ENCODE measurements at regions not wholly inside any gene's neighbourhood (a gene's known extent, or its start where the extent isn't known, plus 50 kb on each side); places are given as distances from the start of the nearest gene placed in this dataset.

DNA sequence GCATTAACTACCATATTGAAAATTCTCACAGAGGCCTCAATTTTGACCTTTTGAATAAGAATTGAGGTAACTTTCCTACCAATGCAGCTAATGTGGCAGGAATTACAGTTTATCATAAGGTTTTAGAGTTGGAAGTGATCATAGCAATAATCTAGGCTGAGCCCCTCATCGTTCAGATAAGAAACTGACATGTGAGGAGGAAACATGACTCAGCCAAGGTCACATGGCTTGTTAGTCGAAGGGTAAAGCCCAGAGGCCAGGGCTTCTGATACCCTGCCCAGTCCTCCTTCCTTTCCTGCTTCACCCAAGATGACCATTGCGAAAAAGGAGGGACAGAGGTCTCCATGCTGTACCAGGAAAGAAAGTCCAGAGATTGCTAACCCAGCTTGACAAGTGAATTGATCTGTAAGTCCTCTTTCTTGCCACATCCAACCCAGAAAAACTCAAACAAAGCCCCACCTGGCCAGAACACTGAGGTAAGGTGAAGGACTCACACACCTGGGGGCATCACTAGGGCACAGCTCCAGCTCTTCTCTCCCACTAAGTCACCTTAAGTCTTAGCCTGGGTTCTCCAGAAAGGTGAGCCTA lies 174.8 kb downstream of the EN1 start:
- DNase-seq (ENCODE audit: low read depth) = no peak
- H3K4me3 ChIP-seq (ENCODE audit: low read depth, low read length) = no peak overlapping the region
- TF ChIP-seq, protein P1, sequence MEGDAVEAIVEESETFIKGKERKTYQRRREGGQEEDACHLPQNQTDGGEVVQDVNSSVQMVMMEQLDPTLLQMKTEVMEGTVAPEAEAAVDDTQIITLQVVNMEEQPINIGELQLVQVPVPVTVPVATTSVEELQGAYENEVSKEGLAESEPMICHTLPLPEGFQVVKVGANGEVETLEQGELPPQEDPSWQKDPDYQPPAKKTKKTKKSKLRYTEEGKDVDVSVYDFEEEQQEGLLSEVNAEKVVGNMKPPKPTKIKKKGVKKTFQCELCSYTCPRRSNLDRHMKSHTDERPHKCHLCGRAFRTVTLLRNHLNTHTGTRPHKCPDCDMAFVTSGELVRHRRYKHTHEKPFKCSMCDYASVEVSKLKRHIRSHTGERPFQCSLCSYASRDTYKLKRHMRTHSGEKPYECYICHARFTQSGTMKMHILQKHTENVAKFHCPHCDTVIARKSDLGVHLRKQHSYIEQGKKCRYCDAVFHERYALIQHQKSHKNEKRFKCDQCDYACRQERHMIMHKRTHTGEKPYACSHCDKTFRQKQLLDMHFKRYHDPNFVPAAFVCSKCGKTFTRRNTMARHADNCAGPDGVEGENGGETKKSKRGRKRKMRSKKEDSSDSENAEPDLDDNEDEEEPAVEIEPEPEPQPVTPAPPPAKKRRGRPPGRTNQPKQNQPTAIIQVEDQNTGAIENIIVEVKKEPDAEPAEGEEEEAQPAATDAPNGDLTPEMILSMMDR (IDR thresholded peaks at IDR 0.05; ENCODE audit: low read depth, low read length) = no peak
- TF ChIP-seq, protein P2, sequence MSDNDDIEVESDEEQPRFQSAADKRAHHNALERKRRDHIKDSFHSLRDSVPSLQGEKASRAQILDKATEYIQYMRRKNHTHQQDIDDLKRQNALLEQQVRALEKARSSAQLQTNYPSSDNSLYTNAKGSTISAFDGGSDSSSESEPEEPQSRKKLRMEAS (IDR thresholded peaks at IDR 0.05; ENCODE audit: low read depth, low read length) = no peak
- TF ChIP-seq POLR2A (IDR thresholded peaks at IDR 0.05; ENCODE audit: extremely low read depth, insufficient read length) (no peak), MYC (IDR thresholded peaks at IDR 0.05; ENCODE audit: low read depth, low read length) (no peak)

DNA sequence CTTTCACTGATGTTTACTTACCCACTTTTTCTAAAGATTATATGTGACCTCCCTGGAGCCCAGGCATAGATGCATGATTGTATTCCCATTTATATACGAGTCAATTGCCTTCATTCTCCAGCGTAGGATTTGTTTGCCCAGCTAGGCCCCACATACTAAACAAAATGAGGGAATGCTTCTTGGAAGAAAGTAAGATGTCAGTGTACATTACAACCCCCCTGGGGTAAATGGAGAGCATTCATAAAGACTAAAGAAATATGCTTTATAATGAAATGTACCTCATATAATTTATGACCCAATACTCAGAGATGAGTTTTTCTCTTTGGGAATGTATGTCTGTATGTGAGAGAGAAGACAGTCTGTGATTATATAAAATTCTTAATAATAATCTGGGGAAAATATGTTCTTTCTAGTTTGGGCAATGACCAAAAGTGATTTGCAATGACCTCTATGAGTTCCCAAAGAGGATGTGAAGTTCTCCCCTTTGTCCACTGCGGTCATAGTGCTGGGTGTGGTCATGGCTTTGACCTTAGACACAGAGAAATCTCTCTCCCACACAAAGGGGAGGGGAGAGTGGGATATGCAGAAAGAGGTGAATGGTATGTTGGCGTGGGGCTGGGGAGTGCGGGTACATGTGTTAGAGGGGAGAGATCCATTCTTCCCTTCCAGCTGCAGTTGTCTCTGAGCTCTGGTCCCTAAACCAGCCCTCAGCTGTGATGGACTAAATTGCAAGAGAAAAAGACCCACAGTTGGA lies 175.6 kb downstream of the EN1 start:
- no peak for TF ChIP-seq MYC (IDR thresholded peaks at IDR 0.05; ENCODE audit: low read depth, low read length)
- TF ChIP-seq, protein P1 (IDR thresholded peaks at IDR 0.05; ENCODE audit: low read depth, low read length) = no peak
- no peak for TF ChIP-seq POLR2A (IDR thresholded peaks at IDR 0.05; ENCODE audit: extremely low read depth, insufficient read length)
- TF ChIP-seq, protein P2 (IDR thresholded peaks at IDR 0.05; ENCODE audit: low read depth, low read length) = no peak
- no peak overlapping the region for H3K4me3 ChIP-seq (ENCODE audit: low read depth, low read length)
- DNase-seq (ENCODE audit: low read depth) = no peak

DNA sequence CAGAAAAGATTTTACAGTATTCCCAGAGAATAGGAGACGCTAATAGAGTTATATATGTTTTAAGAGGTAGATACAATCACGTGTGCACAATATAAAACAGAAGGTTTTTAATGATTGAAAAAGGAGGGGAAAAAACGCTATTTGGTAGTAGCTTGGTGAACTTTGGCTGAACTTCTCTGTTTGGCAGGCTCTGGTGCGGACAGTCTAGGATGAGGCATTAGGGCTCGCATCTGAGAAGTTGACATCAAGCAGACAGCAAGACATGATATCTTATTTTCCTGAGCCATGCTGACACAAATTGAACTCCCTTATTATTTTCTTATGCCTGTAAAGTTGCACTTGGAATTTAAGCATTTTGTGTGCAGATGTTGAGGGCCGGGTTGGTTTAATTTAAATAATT lies 176.6 kb downstream of the EN1 start:
- no peak overlapping the region for H3K4me3 ChIP-seq (ENCODE audit: low read depth, low read length)
- TF ChIP-seq, protein P1 (IDR thresholded peaks at IDR 0.05; ENCODE audit: low read depth, low read length) = no peak
- TF ChIP-seq MYC (IDR thresholded peaks at IDR 0.05; ENCODE audit: low read depth, low read length) (no peak), POLR2A (IDR thresholded peaks at IDR 0.05; ENCODE audit: extremely low read depth, insufficient read length) (no peak)
- TF ChIP-seq, protein P2 (IDR thresholded peaks at IDR 0.05; ENCODE audit: low read depth, low read length) = no peak
- no peak for DNase-seq (ENCODE audit: low read depth)

DNA sequence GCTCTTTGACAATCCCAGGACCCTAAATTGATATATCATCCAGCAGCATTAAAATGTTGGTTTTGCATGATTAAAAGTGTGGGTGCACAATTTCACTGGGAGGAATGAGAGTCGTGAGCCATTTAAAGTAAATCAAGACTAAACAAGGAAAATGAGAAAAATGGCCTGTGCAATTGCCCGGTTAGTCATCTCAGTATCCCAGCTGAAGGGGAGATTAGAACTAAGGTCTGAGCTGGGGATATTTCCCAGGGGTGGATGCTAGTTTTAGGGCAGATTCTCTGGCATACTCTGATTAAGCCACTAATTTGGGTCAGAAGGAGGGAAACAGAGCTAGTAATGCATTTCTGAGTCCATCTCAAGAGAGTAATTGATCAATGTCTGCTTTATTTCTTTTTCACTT lies 177.2 kb downstream of the EN1 start:
- TF ChIP-seq POLR2A (IDR thresholded peaks at IDR 0.05; ENCODE audit: extremely low read depth, insufficient read length) (no peak), MYC (IDR thresholded peaks at IDR 0.05; ENCODE audit: low read depth, low read length) (no peak)
- TF ChIP-seq, protein P1 (IDR thresholded peaks at IDR 0.05; ENCODE audit: low read depth, low read length) = no peak
- H3K4me3 ChIP-seq (ENCODE audit: low read depth, low read length) = no peak overlapping the region
- DNase-seq (ENCODE audit: low read depth) = no peak

DNA sequence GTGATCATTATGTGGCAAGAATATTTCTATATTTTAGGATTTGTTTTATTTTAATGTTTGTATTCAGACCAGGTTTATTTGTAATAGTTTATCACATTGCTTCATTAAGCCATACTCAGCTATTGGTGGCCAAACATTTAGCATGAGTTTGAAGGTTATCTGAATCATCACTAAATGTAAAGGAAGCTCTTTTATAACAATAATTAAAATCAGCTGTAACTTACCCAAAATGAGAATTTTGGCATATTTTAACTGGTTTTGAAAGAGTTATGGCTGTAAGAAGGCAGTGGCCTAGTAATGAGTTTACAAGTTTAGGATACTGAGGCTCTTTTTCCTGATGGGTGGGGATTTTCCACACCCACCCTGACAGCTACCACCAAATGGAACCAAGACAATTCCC lies 177.8 kb downstream of the EN1 start:
- H3K4me3 ChIP-seq (ENCODE audit: low read depth, low read length) = no peak overlapping the region
- TF ChIP-seq, protein P2 (IDR thresholded peaks at IDR 0.05; ENCODE audit: low read depth, low read length) = no peak
- TF ChIP-seq POLR2A (IDR thresholded peaks at IDR 0.05; ENCODE audit: extremely low read depth, insufficient read length) = no peak
- no peak for TF ChIP-seq MYC (IDR thresholded peaks at IDR 0.05; ENCODE audit: low read depth, low read length)
- TF ChIP-seq, protein P1 (IDR thresholded peaks at IDR 0.05; ENCODE audit: low read depth, low read length) = no peak
- no peak for DNase-seq (ENCODE audit: low read depth)
